ENCODE measurements at regions not wholly inside any gene's neighbourhood (a gene's known extent, or its start where the extent isn't known, plus 50 kb on each side); places are given as distances from the start of the nearest gene placed in this dataset.

GRCh38 chr20:58076405-58076804, 152.0 kb downstream of the ANKRD60 start:
- Mint-ChIP-seq H3K36me3 (ENCODE audit: insufficient read depth, unreplicated experiment) (no peaks in the 10 kb centered on the region), H3K4me3 (ENCODE audit: unreplicated experiment) (no peak overlapping the region), H3K4me1 (ENCODE audit: low read depth, unreplicated experiment) (no peaks in the 10 kb centered on the region), H3K9me3 (ENCODE audit: unreplicated experiment) (no peaks in the 10 kb centered on the region), H3K27ac (ENCODE audit: unreplicated experiment) (no peak overlapping the region), H3K27me3 (ENCODE audit: insufficient read depth, unreplicated experiment) (peaks cover 35% of the 10 kb centered on the region)
- peak in 1 of 2 experiments; percentile 29 for DNase-seq
- BruUV-seq (replicated peaks): no TSS peak
- H3K27me3 ChIP-seq (replicated peaks; ENCODE audit: control insufficient read depth, insufficient read depth, low read length): no peaks in the 10 kb centered on the region
- no peak for TF ChIP-seq CTCF (IDR thresholded peaks at IDR 0.05; ENCODE audit: insufficient read depth in 1 of 2, low read depth in 1 of 2, low read length in 1 of 2, severe bottlenecking in 1 of 2, unreplicated experiment in 1 of 2)
- no peaks in the 10 kb centered on the region for H3K36me3 ChIP-seq (ENCODE audit: control insufficient read depth, insufficient read depth, low read length)
- ChIA-PET POLR2A (no interaction called here), CTCF (no interaction called here)
- no peaks in the 10 kb centered on the region for H3K4me1 ChIP-seq
- H3K4me3 ChIP-seq (ENCODE audit: low read depth, low read length): no peak overlapping the region
- no peaks in the 10 kb centered on the region for H3K9me3 ChIP-seq
- intact Hi-C loops (cut with micrococcal nuclease; ENCODE audit: unreplicated experiment): no loop called here

- Mint-ChIP-seq H3K4me3 (ENCODE audit: unreplicated experiment) (no peak overlapping the region), H3K4me1 (ENCODE audit: low read depth, unreplicated experiment) (no peaks in the 10 kb centered on the region), H3K27ac (ENCODE audit: unreplicated experiment) (no peak overlapping the region), H3K9me3 (ENCODE audit: unreplicated experiment) (no peaks in the 10 kb centered on the region), H3K36me3 (ENCODE audit: insufficient read depth, unreplicated experiment) (no peaks in the 10 kb centered on the region), H3K27me3 (ENCODE audit: insufficient read depth, unreplicated experiment) (peaks cover 38% of the 10 kb centered on the region)
- H3K36me3 ChIP-seq (ENCODE audit: control insufficient read depth, insufficient read depth, low read length): no peaks in the 10 kb centered on the region
- ChIA-PET CTCF (no interaction called here), POLR2A (no interaction called here)
- H3K4me3 ChIP-seq (ENCODE audit: low read depth, low read length): no peak overlapping the region
- no peaks in the 10 kb centered on the region for H3K4me1 ChIP-seq
- BruUV-seq (replicated peaks): no TSS peak
- H3K27me3 ChIP-seq (replicated peaks; ENCODE audit: control insufficient read depth, insufficient read depth, low read length): no peaks in the 10 kb centered on the region
- DNase-seq: peak in 1 of 2 experiments; percentile 29
- intact Hi-C loops (cut with micrococcal nuclease; ENCODE audit: unreplicated experiment): no loop called here
- H3K9me3 ChIP-seq: no peaks in the 10 kb centered on the region
- TF ChIP-seq CTCF (IDR thresholded peaks at IDR 0.05; ENCODE audit: insufficient read depth in 1 of 2, low read depth in 1 of 2, low read length in 1 of 2, severe bottlenecking in 1 of 2, unreplicated experiment in 1 of 2): no peak
Measured at GRCh38 chr20:58075586-58076345, 152.7 kb downstream of the ANKRD60 start.

- CTCF ChIA-PET: no interaction called here
- DNase-seq: peak in 1 of 2 experiments; percentile 34
- POLR2A ChIA-PET: no interaction called here
- no TSS peak for BruUV-seq (replicated peaks)
- no peak overlapping the region for H3K27ac Mint-ChIP-seq (ENCODE audit: unreplicated experiment)
- Histone ChIP-seq H3K4me1 (no peaks in the 10 kb centered on the region), H3K36me3 (ENCODE audit: control insufficient read depth, insufficient read depth, low read length) (no peaks in the 10 kb centered on the region), H3K27me3 (replicated peaks; ENCODE audit: control insufficient read depth, insufficient read depth, low read length) (no peaks in the 10 kb centered on the region), H3K9me3 (no peaks in the 10 kb centered on the region), H3K4me3 (ENCODE audit: low read depth, low read length) (no peak overlapping the region)
- no peaks in the 10 kb centered on the region for H3K4me1 Mint-ChIP-seq (ENCODE audit: low read depth, unreplicated experiment)
- H3K4me3 Mint-ChIP-seq (ENCODE audit: unreplicated experiment): no peak overlapping the region
- H3K36me3 Mint-ChIP-seq (ENCODE audit: insufficient read depth, unreplicated experiment): no peaks in the 10 kb centered on the region
- intact Hi-C loops (cut with micrococcal nuclease; ENCODE audit: unreplicated experiment): no loop called here
- TF ChIP-seq CTCF (IDR thresholded peaks at IDR 0.05; ENCODE audit: insufficient read depth in 1 of 2, low read depth in 1 of 2, low read length in 1 of 2, severe bottlenecking in 1 of 2, unreplicated experiment in 1 of 2): no peak
- H3K27me3 Mint-ChIP-seq (ENCODE audit: insufficient read depth, unreplicated experiment): peaks cover 40% of the 10 kb centered on the region
- H3K9me3 Mint-ChIP-seq (ENCODE audit: unreplicated experiment): no peaks in the 10 kb centered on the region
Measured at GRCh38 chr20:58073945-58074856, 154.3 kb downstream of the ANKRD60 start.
